MM.1S (cell line): ENCODE measurements at regions not wholly inside any gene's neighbourhood (a gene's known extent, or its start where the extent isn't known, plus 50 kb on each side); places are given as distances from the start of the nearest gene placed in this dataset.

Source experiments
- DNase-seq: peaks from one replicate; pipeline ENCODE4 v3.0.0-alpha.2; 2015
- H2AFZ ChIP-seq: fragments of 300-600 bp; sonication (generic); 2 replicates; pipeline ENCODE4 v1.6.0; 2016; ENCODE audit warnings: antibody characterized with exemption, low read length
- H3F3A ChIP-seq: fragments of 300-600 bp; sonication (generic); 2 replicates; pipeline ENCODE4 v1.6.1; 2016; ENCODE audit warnings: mild to moderate bottlenecking, antibody characterized with exemption, low read length, moderate library complexity, mixed read lengths; ENCODE audit not compliant: insufficient read depth
- H3K27ac ChIP-seq: fragments of 300-600 bp; sonication (generic); 2 replicates; pipeline ENCODE4 v1.5.1; 2016; ENCODE audit warnings: mild to moderate bottlenecking, low read length
- H3K27me3 ChIP-seq: fragments of 300-600 bp; sonication (generic); replicated peaks from 2 replicates; pipeline ENCODE4 v1.6.0; 2016; ENCODE audit warnings: low read length; ENCODE audit not compliant: insufficient read depth
- H3K36me3 ChIP-seq: fragments of 300-600 bp; sonication (generic); replicated peaks from 2 replicates; pipeline ENCODE4 v1.6.1; 2016; ENCODE audit warnings: mild to moderate bottlenecking, low read length, mixed read lengths; ENCODE audit not compliant: insufficient read depth
- H3K4me1 ChIP-seq: fragments of 300-600 bp; sonication (generic); 2 replicates; pipeline ENCODE4 v1.6.1; 2016; ENCODE audit warnings: low read length, mixed read lengths
- H3K4me2 ChIP-seq: fragments of 300-600 bp; sonication (generic); 2 replicates; pipeline ENCODE4 v1.6.0; 2016; ENCODE audit warnings: low read depth, low read length
- H3K4me3 ChIP-seq: fragments of 300-600 bp; sonication (generic); 2 replicates; pipeline ENCODE4 v1.5.1; 2016; ENCODE audit warnings: low read length, mixed read lengths
- H3K79me2 ChIP-seq: fragments of 300-600 bp; sonication (generic); 2 replicates; pipeline ENCODE4 v1.6.1; 2016; ENCODE audit warnings: mixed run types, low read length, mixed read lengths
- H3K9ac ChIP-seq: fragments of 300-600 bp; sonication (generic); 2 replicates; pipeline ENCODE4 v1.6.1; 2016; ENCODE audit warnings: low read length, mixed read lengths
- H3K9me2 ChIP-seq: fragments of 300-600 bp; sonication (generic); replicated peaks from 2 replicates; pipeline ENCODE4 v1.6.1; 2016; ENCODE audit warnings: mild to moderate bottlenecking, low read length, mixed read lengths; ENCODE audit not compliant: insufficient read depth
- H3K9me3 ChIP-seq: fragments of 300-600 bp; sonication (generic); replicated peaks from 2 replicates; pipeline ENCODE4 v1.6.1; 2016; ENCODE audit warnings: mild to moderate bottlenecking, low read length, mixed read lengths; ENCODE audit not compliant: insufficient read depth
- H4K20me1 ChIP-seq: fragments of 300-600 bp; sonication (generic); 2 replicates; pipeline ENCODE4 v1.6.1; 2016; ENCODE audit warnings: mild to moderate bottlenecking, low read length, moderate library complexity, mixed read lengths; ENCODE audit not compliant: insufficient read depth
- CTCF ChIP-seq: fragments of 300-600 bp; sonication (generic); IDR thresholded peaks from 2 replicates; pipeline ENCODE4 v1.5.1; 2016; ENCODE audit warnings: antibody characterized with exemption, low read length, mixed read lengths
- EZH2 ChIP-seq: fragments of 300-600 bp; sonication (generic); optimal IDR thresholded peaks from 2 replicates; pipeline ENCODE3; 2017; ENCODE audit warnings: low read depth, mild to moderate bottlenecking, antibody characterized with exemption, low read length, mixed read lengths
- EZH2phosphoT487 ChIP-seq: fragments of 300-600 bp; sonication (generic); IDR thresholded peaks from 2 replicates; pipeline ENCODE4 v1.6.1; 2018; ENCODE audit warnings: antibody characterized with exemption, low read length

GRCh38 chr10:121199081-121199480 lies 347.9 kb downstream of the WDR11 start:
- no peak for DNase-seq
- H3K9me2 ChIP-seq, result no peaks in the 10 kb centered on the region
- no peaks in the 10 kb centered on the region for H3K9me3 ChIP-seq
- H2AFZ ChIP-seq, result no peak overlapping the region
- H3K4me2 ChIP-seq, result no peak overlapping the region
- H3F3A ChIP-seq, result no peaks in the 10 kb centered on the region
- H3K27me3 ChIP-seq, result no peaks in the 10 kb centered on the region
- H3K36me3 ChIP-seq, result no peaks in the 10 kb centered on the region
- no peaks in the 10 kb centered on the region for H3K4me1 ChIP-seq
- no peak for TF ChIP-seq EZH2phosphoT487
- no peak for TF ChIP-seq EZH2
- TF ChIP-seq CTCF, result no peak
- H3K79me2 ChIP-seq, result no peaks in the 10 kb centered on the region
- no peak overlapping the region for H3K9ac ChIP-seq
- H3K27ac ChIP-seq, result no peak overlapping the region
- H3K4me3 ChIP-seq, result no peak overlapping the region
- H4K20me1 ChIP-seq, result no peaks in the 10 kb centered on the region

GRCh38 chr10:121205625-121206024 lies 354.5 kb downstream of the WDR11 start:
- H3K4me2 ChIP-seq, result no peak overlapping the region
- no peaks in the 10 kb centered on the region for H3K36me3 ChIP-seq
- no peaks in the 10 kb centered on the region for H3K9me2 ChIP-seq
- H3K4me3 ChIP-seq, result no peak overlapping the region
- no peaks in the 10 kb centered on the region for H3F3A ChIP-seq
- H2AFZ ChIP-seq, result no peak overlapping the region
- no peaks in the 10 kb centered on the region for H3K4me1 ChIP-seq
- H3K27ac ChIP-seq, result no peak overlapping the region
- H4K20me1 ChIP-seq, result no peaks in the 10 kb centered on the region
- DNase-seq, result no peak
- TF ChIP-seq EZH2 (no peak), CTCF (no peak), EZH2phosphoT487 (no peak)
- no peaks in the 10 kb centered on the region for H3K27me3 ChIP-seq
- no peaks in the 10 kb centered on the region for H3K9me3 ChIP-seq
- no peak overlapping the region for H3K9ac ChIP-seq
- no peaks in the 10 kb centered on the region for H3K79me2 ChIP-seq

DNA sequence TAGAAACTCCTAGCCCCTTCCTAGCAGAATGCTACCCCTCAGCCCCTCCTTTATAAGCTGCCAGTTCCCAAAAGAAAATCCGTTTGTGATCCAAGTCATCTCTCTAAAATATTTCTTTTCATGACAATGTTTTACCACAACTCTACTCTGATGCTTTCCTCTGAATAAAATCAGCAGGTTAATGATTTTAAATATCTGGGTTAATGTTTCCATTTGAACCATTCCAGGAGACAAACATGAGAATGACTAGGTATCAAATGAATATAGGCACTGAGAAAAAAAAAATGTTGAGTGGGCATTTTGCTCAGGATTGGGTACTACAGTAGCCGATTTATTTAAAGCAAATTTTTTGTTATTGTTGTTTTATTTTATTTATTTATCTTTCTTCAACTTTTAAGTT lies 360.3 kb downstream of the WDR11 start:
- no peak overlapping the region for H3K4me3 ChIP-seq
- H4K20me1 ChIP-seq, result no peaks in the 10 kb centered on the region
- no peaks in the 10 kb centered on the region for H3F3A ChIP-seq
- H3K4me1 ChIP-seq, result no peaks in the 10 kb centered on the region
- no peak overlapping the region for H2AFZ ChIP-seq
- H3K4me2 ChIP-seq, result no peak overlapping the region
- no peaks in the 10 kb centered on the region for H3K9me2 ChIP-seq
- H3K27ac ChIP-seq, result no peak overlapping the region
- TF ChIP-seq EZH2phosphoT487 (no peak), CTCF (no peak), EZH2 (no peak)
- H3K27me3 ChIP-seq, result no peaks in the 10 kb centered on the region
- no peaks in the 10 kb centered on the region for H3K36me3 ChIP-seq
- no peaks in the 10 kb centered on the region for H3K79me2 ChIP-seq
- no peak overlapping the region for H3K9ac ChIP-seq
- DNase-seq, result no peak
- no peaks in the 10 kb centered on the region for H3K9me3 ChIP-seq
